ENCODE measurements at regions not wholly inside any gene's neighbourhood (a gene's known extent, or its start where the extent isn't known, plus 50 kb on each side); places are given as distances from the start of the nearest gene placed in this dataset.

DNA sequence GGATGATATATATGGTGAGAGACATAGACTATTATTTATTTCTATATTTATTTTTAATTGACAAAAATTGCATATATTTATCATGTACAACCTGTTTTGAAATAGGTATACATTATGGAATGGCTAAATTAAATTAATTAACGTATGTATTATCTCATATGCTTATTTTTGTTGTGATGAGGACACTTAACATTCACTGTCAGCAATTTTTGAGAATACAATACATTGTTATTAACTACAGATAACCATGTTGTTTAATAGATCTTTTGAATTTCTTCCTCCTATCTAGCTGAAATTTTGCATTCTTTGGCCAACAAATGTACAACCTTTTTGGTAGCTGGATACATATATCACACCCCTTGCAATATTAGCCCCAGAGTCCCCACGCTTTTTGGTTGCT is 110.7 kb upstream of the CITED2 start:
- H3K9me3 ChIP-seq (replicated peaks; ENCODE audit: control insufficient read depth, low read depth, low read length): no peaks in the 10 kb centered on the region
- DNase-seq: no peak
- no CpG with 5 or more reads among the region's 2 CpGs for WGBS (ENCODE audit: insufficient coverage)
- H3K36me3 ChIP-seq (ENCODE audit: control insufficient read depth, insufficient read depth, low read length): no peaks in the 10 kb centered on the region
- H3K4me3 ChIP-seq (ENCODE audit: low read length): no peak overlapping the region
- no peak overlapping the region for H3K27ac ChIP-seq (ENCODE audit: low read length)
- no peaks in the 10 kb centered on the region for H3K4me1 ChIP-seq (ENCODE audit: control insufficient read depth, insufficient read depth, low read length)
- no peaks in the 10 kb centered on the region for H3K27me3 ChIP-seq (ENCODE audit: control insufficient read depth, insufficient read depth, low read length)

DNA sequence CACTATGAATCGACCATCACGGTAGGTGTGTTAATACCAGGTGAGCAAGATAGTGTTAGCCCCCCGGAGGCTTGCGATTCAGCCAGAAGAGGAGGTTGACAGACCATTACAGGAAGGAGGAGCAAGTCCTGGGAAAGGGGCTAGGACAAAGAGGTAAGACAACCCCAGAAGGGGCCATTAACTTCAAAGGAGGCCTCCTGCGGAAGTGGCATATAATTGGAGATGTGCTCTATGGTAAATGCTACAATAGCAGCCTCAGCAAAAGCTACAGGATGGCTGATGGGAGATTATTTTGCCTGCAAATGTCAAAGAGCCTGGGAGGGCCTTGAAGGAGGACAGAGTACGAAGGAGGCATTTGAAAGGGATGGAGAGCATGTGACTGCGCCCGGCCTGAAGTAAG is 108.6 kb upstream of the CITED2 start:
- no peak for DNase-seq
- no peaks in the 10 kb centered on the region for H3K36me3 ChIP-seq (ENCODE audit: control insufficient read depth, insufficient read depth, low read length)
- WGBS (ENCODE audit: insufficient coverage): 79% methylated on average over 6 of the region's 8 CpGs
- no peaks in the 10 kb centered on the region for H3K4me1 ChIP-seq (ENCODE audit: control insufficient read depth, insufficient read depth, low read length)
- no peak overlapping the region for H3K27ac ChIP-seq (ENCODE audit: low read length)
- H3K4me3 ChIP-seq (ENCODE audit: low read length): no peak overlapping the region
- no peaks in the 10 kb centered on the region for H3K9me3 ChIP-seq (replicated peaks; ENCODE audit: control insufficient read depth, low read depth, low read length)
- no peaks in the 10 kb centered on the region for H3K27me3 ChIP-seq (ENCODE audit: control insufficient read depth, insufficient read depth, low read length)

DNA sequence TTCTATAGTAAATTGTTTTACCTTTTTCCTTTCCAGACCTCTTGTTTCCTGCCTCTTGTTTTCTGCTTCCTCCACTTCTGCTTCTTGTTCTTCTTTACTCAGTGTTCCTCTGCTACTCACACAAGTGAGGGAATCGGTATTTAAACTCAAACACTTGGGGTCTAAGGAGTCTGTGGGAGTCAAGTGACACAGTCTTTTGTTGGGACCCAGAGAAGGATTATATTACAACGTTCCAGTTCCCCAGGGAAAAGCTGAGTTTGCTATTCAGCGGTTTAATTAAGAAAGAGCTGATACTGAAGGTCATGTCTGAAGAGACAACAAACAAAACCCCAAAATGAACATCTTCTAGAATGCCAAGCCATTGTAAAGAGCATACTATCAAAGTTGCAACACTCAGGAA is 107.8 kb upstream of the CITED2 start:
- WGBS (ENCODE audit: insufficient coverage): no CpG with 5 or more reads among the region's 3 CpGs
- Histone ChIP-seq H3K27me3 (ENCODE audit: control insufficient read depth, insufficient read depth, low read length) (no peaks in the 10 kb centered on the region), H3K4me3 (ENCODE audit: low read length) (no peak overlapping the region), H3K4me1 (ENCODE audit: control insufficient read depth, insufficient read depth, low read length) (no peaks in the 10 kb centered on the region), H3K36me3 (ENCODE audit: control insufficient read depth, insufficient read depth, low read length) (no peaks in the 10 kb centered on the region), H3K27ac (ENCODE audit: low read length) (no peak overlapping the region), H3K9me3 (replicated peaks; ENCODE audit: control insufficient read depth, low read depth, low read length) (no peaks in the 10 kb centered on the region)
- peak; percentile 8 for DNase-seq

DNA sequence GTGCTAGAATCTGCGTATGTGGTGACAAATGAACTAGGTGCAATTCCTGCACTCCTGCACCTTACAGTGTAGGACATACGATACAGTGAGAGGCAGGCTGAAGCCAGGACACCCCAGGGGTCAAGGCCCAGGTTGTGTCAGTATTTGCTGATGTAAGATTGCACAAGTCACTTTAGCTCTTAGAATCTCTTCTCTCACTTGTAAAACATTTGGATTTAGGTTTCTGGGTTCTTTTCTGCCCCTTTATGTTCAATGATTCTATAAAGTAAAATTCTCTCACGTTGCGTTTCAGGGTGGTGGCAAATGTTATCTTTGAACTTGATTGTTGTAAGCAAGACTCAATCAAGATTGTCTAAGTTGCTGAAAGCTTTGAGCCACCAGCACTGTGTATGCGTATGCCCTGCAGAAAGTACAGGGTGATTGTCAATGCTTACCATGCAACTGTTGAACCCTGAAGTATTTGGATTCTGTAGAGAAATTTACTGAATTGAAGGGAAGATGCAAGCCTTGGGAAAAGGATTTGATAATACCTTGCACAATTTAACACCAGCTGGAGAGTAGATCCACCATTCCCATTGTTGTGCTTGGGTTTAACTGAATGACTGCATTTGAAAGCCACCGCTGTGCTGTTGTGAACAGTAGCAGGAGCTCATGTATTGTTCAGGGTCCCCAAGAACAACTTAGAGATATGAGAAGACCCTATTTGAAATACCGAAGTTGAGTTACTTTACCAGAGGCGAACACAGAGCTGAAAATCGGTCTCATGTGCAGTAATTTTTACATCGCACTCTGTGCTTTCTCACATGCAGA is 106.1 kb upstream of the CITED2 start:
- H3K4me3 ChIP-seq (ENCODE audit: low read length): no peak overlapping the region
- H3K27me3 ChIP-seq (ENCODE audit: control insufficient read depth, insufficient read depth, low read length): no peaks in the 10 kb centered on the region
- H3K36me3 ChIP-seq (ENCODE audit: control insufficient read depth, insufficient read depth, low read length): no peaks in the 10 kb centered on the region
- WGBS (ENCODE audit: insufficient coverage): 77% methylated on average over 5 of the region's 10 CpGs
- H3K4me1 ChIP-seq (ENCODE audit: control insufficient read depth, insufficient read depth, low read length): no peaks in the 10 kb centered on the region
- H3K9me3 ChIP-seq (replicated peaks; ENCODE audit: control insufficient read depth, low read depth, low read length): no peaks in the 10 kb centered on the region
- no peak for DNase-seq
- H3K27ac ChIP-seq (ENCODE audit: low read length): no peak overlapping the region

DNA sequence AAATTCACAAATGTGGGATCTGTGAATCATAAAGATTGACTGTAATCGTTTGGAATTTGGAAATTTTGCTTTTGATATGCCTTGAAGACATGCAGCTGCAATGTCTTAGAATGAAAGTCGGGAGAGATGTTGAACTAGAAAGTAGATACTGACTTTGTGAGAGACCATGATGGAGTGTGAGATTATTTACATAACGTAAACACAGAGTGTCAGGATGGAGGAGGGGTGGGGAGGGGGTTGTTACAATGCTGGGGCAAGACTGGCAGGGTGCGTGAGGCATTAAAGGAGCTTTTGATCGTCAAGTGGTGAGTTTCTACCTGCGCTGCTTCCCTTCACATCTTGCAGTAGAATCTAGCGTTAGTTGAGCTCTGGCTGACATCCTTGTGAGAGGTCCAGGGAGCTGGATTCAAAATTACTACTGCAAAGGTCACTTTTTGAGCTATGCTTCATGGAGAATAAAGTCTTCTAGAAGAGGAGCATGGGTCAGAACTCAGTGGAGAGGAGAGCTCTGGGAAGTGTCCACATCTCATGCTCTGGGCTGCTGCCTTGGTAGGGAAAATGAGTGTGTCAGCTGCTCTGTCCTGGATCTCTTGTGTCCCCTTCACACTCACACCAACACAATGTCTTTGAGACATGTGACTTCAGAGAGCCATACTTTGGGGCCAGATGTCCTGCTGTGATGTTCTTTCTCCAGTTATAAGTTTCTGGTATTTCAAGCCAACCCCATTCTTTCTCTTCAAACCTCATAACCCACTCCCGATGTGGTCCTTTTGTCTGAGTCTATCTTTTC is 105.2 kb upstream of the CITED2 start:
- H3K9me3 ChIP-seq (replicated peaks; ENCODE audit: control insufficient read depth, low read depth, low read length): no peaks in the 10 kb centered on the region
- H3K36me3 ChIP-seq (ENCODE audit: control insufficient read depth, insufficient read depth, low read length): no peaks in the 10 kb centered on the region
- WGBS (ENCODE audit: insufficient coverage): 66% methylated on average over 7 of the region's 8 CpGs
- peaks cover 7% of the 10 kb centered on the region for H3K4me1 ChIP-seq (ENCODE audit: control insufficient read depth, insufficient read depth, low read length)
- no peaks in the 10 kb centered on the region for H3K27me3 ChIP-seq (ENCODE audit: control insufficient read depth, insufficient read depth, low read length)
- no peak overlapping the region for H3K4me3 ChIP-seq (ENCODE audit: low read length)
- no peak for DNase-seq
- H3K27ac ChIP-seq (ENCODE audit: low read length): no peak overlapping the region

DNA sequence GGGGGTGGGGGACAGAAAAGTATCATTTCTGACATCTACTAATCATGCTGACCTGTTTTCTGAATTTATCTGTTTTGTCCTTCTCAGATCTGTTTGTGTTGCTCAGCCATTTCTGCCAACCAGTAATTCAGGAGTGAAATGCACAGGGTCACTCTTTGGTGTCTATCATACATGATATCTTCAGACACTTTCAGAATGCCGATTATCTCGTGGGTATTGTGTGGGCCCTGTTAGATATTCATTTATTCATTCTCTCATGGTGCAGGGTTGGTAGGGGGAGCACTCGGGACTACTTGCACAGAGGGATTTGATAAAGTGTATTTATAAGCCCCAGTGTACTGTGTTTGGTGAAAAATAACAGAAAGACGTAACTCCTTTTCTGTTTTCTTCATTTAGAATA is 101.2 kb upstream of the CITED2 start:
- no peaks in the 10 kb centered on the region for H3K36me3 ChIP-seq (ENCODE audit: control insufficient read depth, insufficient read depth, low read length)
- H3K9me3 ChIP-seq (replicated peaks; ENCODE audit: control insufficient read depth, low read depth, low read length): no peaks in the 10 kb centered on the region
- no CpG with 5 or more reads among the region's 4 CpGs for WGBS (ENCODE audit: insufficient coverage)

DNA sequence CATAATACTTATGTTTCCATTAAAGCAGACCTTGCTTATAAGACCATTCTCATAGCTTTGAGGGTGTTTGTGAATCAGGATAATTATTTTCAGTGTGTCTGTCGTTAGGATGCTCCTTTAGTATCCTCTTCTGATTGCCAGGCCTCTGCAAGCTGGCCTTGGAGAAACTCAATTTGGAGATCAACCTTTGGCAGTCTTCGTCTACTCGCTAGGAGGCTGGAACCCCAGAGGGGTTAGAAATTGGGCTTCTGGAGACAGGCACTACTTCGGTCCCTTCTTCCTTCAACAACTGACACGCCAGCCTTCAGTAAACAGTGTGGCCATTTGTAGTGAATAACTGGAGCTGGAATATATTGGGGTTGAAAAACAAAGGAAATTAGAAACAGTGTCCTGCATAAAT is 100.8 kb upstream of the CITED2 start:
- DNase-seq: peak; percentile 15
- no peaks in the 10 kb centered on the region for H3K9me3 ChIP-seq (replicated peaks; ENCODE audit: control insufficient read depth, low read depth, low read length)
- no peaks in the 10 kb centered on the region for H3K27me3 ChIP-seq (ENCODE audit: control insufficient read depth, insufficient read depth, low read length)
- no peak overlapping the region for H3K4me3 ChIP-seq (ENCODE audit: low read length)
- H3K36me3 ChIP-seq (ENCODE audit: control insufficient read depth, insufficient read depth, low read length): no peaks in the 10 kb centered on the region
- H3K27ac ChIP-seq (ENCODE audit: low read length): peak overlapping the region; percentile 83
- no CpG with 5 or more reads among the region's 5 CpGs for WGBS (ENCODE audit: insufficient coverage)
- H3K4me1 ChIP-seq (ENCODE audit: control insufficient read depth, insufficient read depth, low read length): peaks cover 24% of the 10 kb centered on the region

More for the DNA sequence above, 101.2 kb upstream of the CITED2 start:
- Histone ChIP-seq H3K4me1 (ENCODE audit: control insufficient read depth, insufficient read depth, low read length) (peaks cover 24% of the 10 kb centered on the region), H3K27me3 (ENCODE audit: control insufficient read depth, insufficient read depth, low read length) (no peaks in the 10 kb centered on the region), H3K4me3 (ENCODE audit: low read length) (no peak overlapping the region), H3K27ac (ENCODE audit: low read length) (peak overlapping the region; percentile 83)
- no peak for DNase-seq

DNA sequence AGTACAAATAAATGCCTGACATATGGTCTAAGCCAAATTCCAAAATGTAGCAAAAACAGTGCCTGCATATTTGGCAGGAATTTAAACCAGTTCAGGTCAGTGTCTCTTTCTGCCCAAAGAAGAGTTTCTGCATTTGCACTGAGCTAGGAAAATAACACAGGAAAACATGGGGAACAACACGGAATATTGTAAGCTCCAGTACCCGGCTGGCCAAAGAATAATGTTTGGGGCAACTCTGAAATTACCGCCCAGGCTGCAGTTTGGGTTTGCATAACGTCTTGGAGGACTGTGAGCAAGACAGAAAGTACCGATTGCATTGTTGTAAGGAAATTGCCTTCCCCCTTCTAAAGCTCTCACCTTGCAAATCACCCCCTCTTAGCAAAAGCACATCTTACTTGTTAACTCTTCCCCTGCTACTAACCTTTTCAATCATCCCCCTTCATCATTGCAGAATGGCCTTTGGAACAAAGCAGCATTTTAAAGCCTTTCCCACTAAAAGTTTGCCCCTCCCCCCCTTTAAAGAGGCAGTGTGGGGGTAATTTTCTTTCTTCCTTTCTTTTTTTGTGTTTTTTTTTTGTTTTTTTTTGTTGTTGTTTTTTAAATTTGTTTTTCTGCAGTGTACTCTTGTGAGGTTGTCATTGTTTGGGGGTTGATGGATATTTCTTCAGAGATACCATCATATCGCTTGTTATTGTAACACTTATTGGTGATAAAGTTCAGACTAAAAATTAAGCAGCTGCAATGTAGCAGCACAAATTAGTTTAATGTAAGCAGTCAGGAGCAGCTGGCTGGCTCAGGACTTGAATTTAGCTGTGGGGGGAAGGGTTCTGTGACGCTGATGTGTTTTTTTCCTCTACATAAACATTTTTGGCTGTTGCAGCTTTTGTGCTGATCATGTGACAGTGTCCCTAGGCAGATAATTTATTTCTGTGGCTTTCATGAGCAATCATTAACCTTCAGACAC is 100.0 kb upstream of the CITED2 start:
- 11% methylated on average over 3 of the region's 7 CpGs for WGBS (ENCODE audit: insufficient coverage)
- H3K36me3 ChIP-seq (ENCODE audit: control insufficient read depth, insufficient read depth, low read length): no peaks in the 10 kb centered on the region
- DNase-seq: peak; percentile 91
- peak overlapping the region; percentile 18 for H3K4me3 ChIP-seq (ENCODE audit: low read length)
- no peaks in the 10 kb centered on the region for H3K27me3 ChIP-seq (ENCODE audit: control insufficient read depth, insufficient read depth, low read length)
- H3K9me3 ChIP-seq (replicated peaks; ENCODE audit: control insufficient read depth, low read depth, low read length): no peaks in the 10 kb centered on the region
- H3K27ac ChIP-seq (ENCODE audit: low read length): peak overlapping the region; percentile 83
- peaks cover 24% of the 10 kb centered on the region for H3K4me1 ChIP-seq (ENCODE audit: control insufficient read depth, insufficient read depth, low read length)

DNA sequence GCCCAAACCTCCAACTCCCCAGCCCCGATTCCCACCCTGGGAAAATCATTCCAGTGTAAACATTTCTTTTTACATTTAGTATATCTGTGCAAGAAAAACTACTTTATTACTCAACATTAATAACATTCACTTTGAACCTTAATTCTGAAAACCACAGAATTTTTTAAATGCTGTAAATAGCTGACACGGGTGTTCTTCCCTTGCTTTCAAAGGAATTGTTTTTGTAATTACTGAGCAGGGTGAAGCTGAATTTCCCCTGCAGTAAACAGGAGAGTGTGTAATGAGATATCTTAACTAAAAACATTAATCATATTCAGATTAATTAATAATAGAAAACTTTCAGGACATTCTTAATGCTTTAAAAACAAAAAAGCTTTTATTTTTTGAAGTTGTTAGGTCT is 99.3 kb upstream of the CITED2 start:
- Histone ChIP-seq H3K9me3 (replicated peaks; ENCODE audit: control insufficient read depth, low read depth, low read length) (no peaks in the 10 kb centered on the region), H3K27ac (ENCODE audit: low read length) (peak overlapping the region; percentile 81), H3K27me3 (ENCODE audit: control insufficient read depth, insufficient read depth, low read length) (no peaks in the 10 kb centered on the region), H3K4me3 (ENCODE audit: low read length) (peak overlapping the region; percentile 18), H3K4me1 (ENCODE audit: control insufficient read depth, insufficient read depth, low read length) (peaks cover 24% of the 10 kb centered on the region), H3K36me3 (ENCODE audit: control insufficient read depth, insufficient read depth, low read length) (no peaks in the 10 kb centered on the region)
- WGBS (ENCODE audit: insufficient coverage): no CpG with 5 or more reads among the region's 2 CpGs
- DNase-seq: no peak

All from muscle of leg (tissue), 3 donors.